22Rv1 (cell line): ENCODE measurements at regions not wholly inside any gene's neighbourhood (a gene's known extent, or its start where the extent isn't known, plus 50 kb on each side); places are given as distances from the start of the nearest gene placed in this dataset.

Source experiments
- CTCF ChIP-seq: fragments of 450-650 bp; IDR thresholded peaks from 2 replicates; pipeline ENCODE4 v1.5.1; 2017; ENCODE audit warnings: mild to moderate bottlenecking
- ZFX ChIP-seq: fragments of 450-650 bp; IDR thresholded peaks from 2 replicates; pipeline ENCODE4 v1.6.1; 2017; ENCODE audit warnings: antibody characterized with exemption, borderline replicate concordance

GRCh38 chrX:125544856-125545255, 225.2 kb downstream of the TEX13C start:
- no peak for TF ChIP-seq CTCF
- TF ChIP-seq ZFX: no peak
